Liver (tissue), 7 donors: ENCODE measurements at regions not wholly inside any gene's neighbourhood (a gene's known extent, or its start where the extent isn't known, plus 50 kb on each side); places are given as distances from the start of the nearest gene placed in this dataset.

Source experiments
- DNase-seq: peaks from one replicate; pipeline ENCODE4 v3.0.0-alpha.2; 2017; ENCODE audit warnings: low spot score
- H3K27ac ChIP-seq, 2 donors: one replicate each; pipeline ENCODE4 v1.7.0; 2013; ENCODE audit warnings: inconsistent platforms in 2 of 2, low read length in 2 of 2, control low read depth in 1 of 2, low read depth in 1 of 2, mild to moderate bottlenecking in 1 of 2
- H3K27me3 ChIP-seq, 4 donors: one replicate each; pipeline versions ENCODE4 v1.6.1 to v1.7.0; 2013; ENCODE audit warnings: low read length in 3 of 4, inconsistent platforms in 1 of 4, mild to moderate bottlenecking in 1 of 4, moderate library complexity in 1 of 4; ENCODE audit not compliant: control insufficient read depth in 4 of 4, insufficient read depth in 4 of 4
- H3K36me3 ChIP-seq, 4 donors: one replicate each; pipeline versions ENCODE4 v1.6.1 to v1.7.0; 2013; ENCODE audit warnings: low read length in 3 of 4, mild to moderate bottlenecking in 3 of 4, low read depth in 1 of 4, moderate library complexity in 1 of 4; ENCODE audit not compliant: control insufficient read depth in 4 of 4, insufficient read depth in 3 of 4
- H3K4me1 ChIP-seq, 4 donors: one replicate each; pipeline versions ENCODE4 v1.6.1 to v1.7.0; 2013; ENCODE audit warnings: low read length in 3 of 4, mild to moderate bottlenecking in 3 of 4, moderate library complexity in 1 of 4; ENCODE audit not compliant: control insufficient read depth in 4 of 4, insufficient read depth in 4 of 4
- H3K4me3 ChIP-seq, 3 donors: one replicate each; pipeline versions ENCODE4 v1.6.1 to v1.7.0; 2013; ENCODE audit warnings: low read length in 3 of 3, control low read depth in 1 of 3, low read depth in 1 of 3, mild to moderate bottlenecking in 1 of 3
- H3K9ac ChIP-seq, 2 donors: one replicate each; pipeline ENCODE4 v1.7.0; 2013; ENCODE audit warnings: low read length in 2 of 2, mild to moderate bottlenecking in 2 of 2, moderate library complexity in 2 of 2, control low read depth in 1 of 2, low read depth in 1 of 2
- H3K9me3 ChIP-seq, 4 donors: one replicate each; pipeline versions ENCODE4 v1.6.1 to v1.7.0; 2013; ENCODE audit warnings: low read length in 3 of 4; ENCODE audit not compliant: control insufficient read depth in 4 of 4
- CTCF ChIP-seq: fragments of 150-350 bp; IDR thresholded peaks from 2 replicates; pipeline ENCODE4 v1.5.1; 2017; ENCODE audit warnings: improper control_type of control experiment, low read depth, low read length; ENCODE audit not compliant: missing input control
- EGR1 ChIP-seq, 2 donors: IDR thresholded peaks; 2 replicates each; pipeline ENCODE4 v1.6.1; 2016 to 2018; ENCODE audit warnings: antibody characterized with exemption in 2 of 2, low read depth in 2 of 2
- FOXA1 ChIP-seq: IDR thresholded peaks from 2 replicates; pipeline ENCODE4 v1.6.1; 2016; ENCODE audit warnings: antibody characterized with exemption
- FOXA2 ChIP-seq: IDR thresholded peaks from 2 replicates; pipeline ENCODE4 v1.6.1; 2016; ENCODE audit warnings: antibody characterized with exemption
- GABPA ChIP-seq, 2 donors: IDR thresholded peaks in 1 of 2; conservative IDR thresholded peaks in 1 of 2; 2 replicates each; pipeline ENCODE4 v1.6.1; 2016; ENCODE audit warnings: antibody characterized with exemption in 2 of 2, mild to moderate bottlenecking in 1 of 2, moderate library complexity in 1 of 2
- HNF4A ChIP-seq, 2 donors: conservative IDR thresholded peaks; 2 replicates each; pipeline ENCODE4 v1.6.1; 2016; ENCODE audit warnings: antibody characterized with exemption in 2 of 2, mild to moderate bottlenecking in 2 of 2
- HNF4G ChIP-seq: IDR thresholded peaks from 2 replicates; pipeline ENCODE4 v1.6.1; 2016; ENCODE audit warnings: antibody characterized with exemption
- JUND ChIP-seq, 2 donors: IDR thresholded peaks; 2 replicates each; pipeline ENCODE4 v1.6.1; 2016; ENCODE audit warnings: antibody characterized with exemption in 2 of 2
- RAD21 ChIP-seq, 2 donors: IDR thresholded peaks; 2 replicates each; pipeline ENCODE4 v1.6.1; 2016; ENCODE audit warnings: antibody characterized with exemption in 2 of 2, mild to moderate bottlenecking in 2 of 2
- RXRA ChIP-seq, 2 donors: IDR thresholded peaks; 2 replicates each; pipeline ENCODE4 v1.6.1; 2017 to 2018; ENCODE audit warnings: antibody characterized with exemption in 2 of 2, mild to moderate bottlenecking in 1 of 2
- SP1 ChIP-seq: IDR thresholded peaks from 2 replicates; pipeline ENCODE4 v1.6.1; 2018; ENCODE audit warnings: antibody characterized with exemption, mild to moderate bottlenecking
- TAF1 ChIP-seq: conservative IDR thresholded peaks from 2 replicates; pipeline ENCODE4 v1.6.1; 2016; ENCODE audit warnings: antibody characterized with exemption, mild to moderate bottlenecking
- YY1 ChIP-seq: IDR thresholded peaks from 2 replicates; pipeline ENCODE4 v1.6.1; 2016; ENCODE audit warnings: antibody characterized with exemption, mild to moderate bottlenecking
- TF ChIP-seq, protein P1 (sequence below): IDR thresholded peaks from 2 replicates; pipeline ENCODE4 v1.6.1; 2016; ENCODE audit warnings: antibody characterized with exemption, mild to moderate bottlenecking
- TF ChIP-seq, protein P2 (sequence below): IDR thresholded peaks from 2 replicates; pipeline ENCODE4 v1.6.1; 2016; ENCODE audit warnings: antibody characterized with exemption
- TF ChIP-seq, protein P3 (sequence below): IDR thresholded peaks from 2 replicates; pipeline ENCODE4 v1.6.1; 2016; ENCODE audit warnings: antibody characterized with exemption
- TF ChIP-seq, protein P4 (sequence below): IDR thresholded peaks from 2 replicates; pipeline ENCODE4 v1.6.1; 2016; ENCODE audit warnings: antibody characterized with exemption
- donor health status: healthy.
- donor health status: healthy.
- donor health status: healthy.
- donor health status: healthy.

DNA sequence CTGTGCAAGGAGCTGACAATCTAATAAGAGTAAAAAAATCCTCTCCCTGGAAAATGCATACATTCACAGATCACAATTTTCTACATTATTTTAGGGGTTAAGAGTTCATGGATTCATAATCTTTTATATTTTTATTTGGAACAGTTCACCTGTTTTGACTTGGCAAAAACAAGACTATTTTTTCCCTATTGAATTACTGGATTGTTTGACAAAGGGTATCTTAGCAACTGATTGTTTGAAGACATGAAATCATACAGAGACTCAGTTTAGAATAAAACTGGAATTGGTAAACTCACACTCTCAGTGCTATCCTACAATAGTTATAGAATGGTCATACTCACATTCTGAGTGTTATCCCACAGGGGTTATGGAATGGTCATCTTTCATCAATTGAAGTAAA is 358.2 kb upstream of the PTGER4 start:
- Histone ChIP-seq H3K36me3 (no peaks in the 10 kb centered on the region), H3K9ac (no peak overlapping the region), H3K27me3 (no peaks in the 10 kb centered on the region), H3K4me3 (no peak overlapping the region), H3K27ac (no peak overlapping the region), H3K4me1 (no peaks in the 10 kb centered on the region), H3K9me3 (no peaks in the 10 kb centered on the region)
- DNase-seq, result no peak
- TF ChIP-seq YY1 (no peak), GABPA (IDR thresholded peaks at IDR 0.05 in 1 of 2, conservative IDR thresholded peaks at IDR 0.05 in 1 of 2) (no peak), RXRA (IDR thresholded peaks at IDR 0.05) (no peak), EGR1 (IDR thresholded peaks at IDR 0.05; ENCODE audit: low read depth in 2 of 2) (no peak), TAF1 (no peak), RAD21 (IDR thresholded peaks at IDR 0.05) (no peak), FOXA2 (no peak), SP1 (no peak), HNF4G (no peak), CTCF (no peak), HNF4A (conservative IDR thresholded peaks at IDR 0.05) (no peak), FOXA1 (no peak)
- TF ChIP-seq, protein P1, sequence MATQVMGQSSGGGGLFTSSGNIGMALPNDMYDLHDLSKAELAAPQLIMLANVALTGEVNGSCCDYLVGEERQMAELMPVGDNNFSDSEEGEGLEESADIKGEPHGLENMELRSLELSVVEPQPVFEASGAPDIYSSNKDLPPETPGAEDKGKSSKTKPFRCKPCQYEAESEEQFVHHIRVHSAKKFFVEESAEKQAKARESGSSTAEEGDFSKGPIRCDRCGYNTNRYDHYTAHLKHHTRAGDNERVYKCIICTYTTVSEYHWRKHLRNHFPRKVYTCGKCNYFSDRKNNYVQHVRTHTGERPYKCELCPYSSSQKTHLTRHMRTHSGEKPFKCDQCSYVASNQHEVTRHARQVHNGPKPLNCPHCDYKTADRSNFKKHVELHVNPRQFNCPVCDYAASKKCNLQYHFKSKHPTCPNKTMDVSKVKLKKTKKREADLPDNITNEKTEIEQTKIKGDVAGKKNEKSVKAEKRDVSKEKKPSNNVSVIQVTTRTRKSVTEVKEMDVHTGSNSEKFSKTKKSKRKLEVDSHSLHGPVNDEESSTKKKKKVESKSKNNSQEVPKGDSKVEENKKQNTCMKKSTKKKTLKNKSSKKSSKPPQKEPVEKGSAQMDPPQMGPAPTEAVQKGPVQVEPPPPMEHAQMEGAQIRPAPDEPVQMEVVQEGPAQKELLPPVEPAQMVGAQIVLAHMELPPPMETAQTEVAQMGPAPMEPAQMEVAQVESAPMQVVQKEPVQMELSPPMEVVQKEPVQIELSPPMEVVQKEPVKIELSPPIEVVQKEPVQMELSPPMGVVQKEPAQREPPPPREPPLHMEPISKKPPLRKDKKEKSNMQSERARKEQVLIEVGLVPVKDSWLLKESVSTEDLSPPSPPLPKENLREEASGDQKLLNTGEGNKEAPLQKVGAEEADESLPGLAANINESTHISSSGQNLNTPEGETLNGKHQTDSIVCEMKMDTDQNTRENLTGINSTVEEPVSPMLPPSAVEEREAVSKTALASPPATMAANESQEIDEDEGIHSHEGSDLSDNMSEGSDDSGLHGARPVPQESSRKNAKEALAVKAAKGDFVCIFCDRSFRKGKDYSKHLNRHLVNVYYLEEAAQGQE, result no peak
- TF ChIP-seq, protein P2, sequence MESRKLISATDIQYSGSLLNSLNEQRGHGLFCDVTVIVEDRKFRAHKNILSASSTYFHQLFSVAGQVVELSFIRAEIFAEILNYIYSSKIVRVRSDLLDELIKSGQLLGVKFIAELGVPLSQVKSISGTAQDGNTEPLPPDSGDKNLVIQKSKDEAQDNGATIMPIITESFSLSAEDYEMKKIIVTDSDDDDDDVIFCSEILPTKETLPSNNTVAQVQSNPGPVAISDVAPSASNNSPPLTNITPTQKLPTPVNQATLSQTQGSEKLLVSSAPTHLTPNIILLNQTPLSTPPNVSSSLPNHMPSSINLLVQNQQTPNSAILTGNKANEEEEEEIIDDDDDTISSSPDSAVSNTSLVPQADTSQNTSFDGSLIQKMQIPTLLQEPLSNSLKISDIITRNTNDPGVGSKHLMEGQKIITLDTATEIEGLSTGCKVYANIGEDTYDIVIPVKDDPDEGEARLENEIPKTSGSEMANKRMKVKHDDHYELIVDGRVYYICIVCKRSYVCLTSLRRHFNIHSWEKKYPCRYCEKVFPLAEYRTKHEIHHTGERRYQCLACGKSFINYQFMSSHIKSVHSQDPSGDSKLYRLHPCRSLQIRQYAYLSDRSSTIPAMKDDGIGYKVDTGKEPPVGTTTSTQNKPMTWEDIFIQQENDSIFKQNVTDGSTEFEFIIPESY, result no peak

DNA sequence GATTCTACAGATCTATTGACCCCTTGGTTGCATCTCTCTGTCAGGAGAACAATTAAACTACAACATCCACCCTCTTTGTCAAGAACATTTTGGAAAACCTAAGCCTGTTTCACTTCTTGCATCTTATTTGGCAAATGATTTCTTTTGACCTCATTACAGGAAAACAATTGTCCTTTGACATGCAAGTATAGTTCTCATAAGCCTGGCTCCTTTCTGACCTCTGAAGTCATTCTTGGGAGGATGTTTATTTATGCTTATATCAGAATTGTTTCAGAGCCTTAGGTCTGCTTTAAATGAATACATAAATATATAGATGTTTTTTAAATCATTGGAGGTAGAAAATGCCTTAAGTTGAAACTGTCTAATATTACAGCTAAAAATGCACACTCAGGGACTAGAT is 361.3 kb upstream of the PTGER4 start:
- TF ChIP-seq, protein P2, result no peak
- TF ChIP-seq, protein P1, result no peak
- no peak for TF ChIP-seq YY1
- TF ChIP-seq RXRA (IDR thresholded peaks at IDR 0.05), result no peak
- no peak for TF ChIP-seq HNF4G
- no peak for TF ChIP-seq GABPA (IDR thresholded peaks at IDR 0.05 in 1 of 2, conservative IDR thresholded peaks at IDR 0.05 in 1 of 2)
- TF ChIP-seq, protein P3, sequence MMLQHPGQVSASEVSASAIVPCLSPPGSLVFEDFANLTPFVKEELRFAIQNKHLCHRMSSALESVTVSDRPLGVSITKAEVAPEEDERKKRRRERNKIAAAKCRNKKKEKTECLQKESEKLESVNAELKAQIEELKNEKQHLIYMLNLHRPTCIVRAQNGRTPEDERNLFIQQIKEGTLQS, result no peak
- TF ChIP-seq, protein P4, sequence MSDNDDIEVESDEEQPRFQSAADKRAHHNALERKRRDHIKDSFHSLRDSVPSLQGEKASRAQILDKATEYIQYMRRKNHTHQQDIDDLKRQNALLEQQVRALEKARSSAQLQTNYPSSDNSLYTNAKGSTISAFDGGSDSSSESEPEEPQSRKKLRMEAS, result no peak
- TF ChIP-seq EGR1 (IDR thresholded peaks at IDR 0.05; ENCODE audit: low read depth in 2 of 2), result no peak
- no peak for TF ChIP-seq FOXA1
- no peak for TF ChIP-seq JUND (IDR thresholded peaks at IDR 0.05)
- Histone ChIP-seq H3K9ac (no peak overlapping the region), H3K4me1 (no peaks in the 10 kb centered on the region), H3K4me3 (no peak overlapping the region), H3K9me3 (no peaks in the 10 kb centered on the region), H3K36me3 (no peaks in the 10 kb centered on the region), H3K27me3 (peaks cover 0 to 2% (median 0%) of the 10 kb centered on the region in 4 donors), H3K27ac (no peak overlapping the region)
- no peak for DNase-seq
